ENCODE measurements at regions not wholly inside any gene's neighbourhood (a gene's known extent, or its start where the extent isn't known, plus 50 kb on each side); places are given as distances from the start of the nearest gene placed in this dataset.

GRCh38 chr11:88042647-88043046 is 132.6 kb downstream of the RAB38 start:
- Histone ChIP-seq H3K79me2 (ENCODE audit: control insufficient read depth, insufficient read depth, low read length) (no peaks in the 10 kb centered on the region), H4K20me1 (ENCODE audit: control insufficient read depth, extremely low read depth, insufficient read depth, low read length) (no peaks in the 10 kb centered on the region), H3K4me1 (ENCODE audit: control insufficient read depth, extremely low read depth, insufficient read depth, low read length) (no peaks in the 10 kb centered on the region), H3K27me3 (ENCODE audit: control insufficient read depth, insufficient read depth, low read length) (no peaks in the 10 kb centered on the region), H3K27ac (ENCODE audit: insufficient read depth, low read length) (no peak overlapping the region), H3K4me3 (replicated peaks in 1 of 4; ENCODE audit: control extremely low read depth in 1 of 4, insufficient read depth in 1 of 4, low read depth in 3 of 4, low read length in 4 of 4) (no peak overlapping the region), H3K9ac (ENCODE audit: insufficient read depth, low read length) (no peak overlapping the region), H2AFZ (ENCODE audit: low read length) (no peak overlapping the region), H3K4me2 (ENCODE audit: extremely low read depth, insufficient read depth, low read length) (no peak overlapping the region), H3K36me3 (ENCODE audit: control insufficient read depth, insufficient read depth, low read length) (no peaks in the 10 kb centered on the region), H3K9me3 (ENCODE audit: control insufficient read depth, insufficient read depth, low read depth, low read length) (no peaks in the 10 kb centered on the region)
- no peak for TF ChIP-seq EZH2 (IDR thresholded peaks at IDR 0.05; ENCODE audit: low read length, missing control alignments)
- TF ChIP-seq CTCF (conservative IDR thresholded peaks at IDR 0.05 in 1 of 2, IDR thresholded peaks at IDR 0.05 in 1 of 2; ENCODE audit: low read depth in 1 of 2, low read length in 2 of 2), result no peak
- no peak for DNase-seq (ENCODE audit: low read depth in 2 of 2)

DNA sequence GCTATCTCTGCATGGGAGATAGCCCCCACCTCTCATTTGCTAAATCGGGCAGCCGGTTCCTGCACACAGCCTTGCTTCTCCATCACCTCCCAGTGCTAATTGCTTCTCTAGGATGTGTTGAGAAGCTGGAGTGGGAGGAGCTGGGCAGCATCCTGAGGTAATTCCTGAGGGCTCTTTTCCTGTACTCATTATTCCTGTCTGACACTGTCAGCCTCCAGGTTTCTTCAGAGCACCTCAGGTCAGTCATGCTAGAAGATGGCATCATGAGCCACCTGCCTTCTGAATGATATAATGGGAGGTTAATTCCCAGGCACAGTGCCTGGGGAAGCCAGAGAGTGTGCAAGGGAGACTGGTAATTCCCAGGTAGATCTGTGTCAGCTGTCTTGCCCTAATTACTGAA is 133.0 kb downstream of the RAB38 start:
- H3K4me2 ChIP-seq (ENCODE audit: extremely low read depth, insufficient read depth, low read length), result no peak overlapping the region
- no peak overlapping the region for H2AFZ ChIP-seq (ENCODE audit: low read length)
- TF ChIP-seq CTCF (conservative IDR thresholded peaks at IDR 0.05 in 1 of 2, IDR thresholded peaks at IDR 0.05 in 1 of 2; ENCODE audit: low read depth in 1 of 2, low read length in 2 of 2) (no peak), EZH2 (IDR thresholded peaks at IDR 0.05; ENCODE audit: low read length, missing control alignments) (no peak)
- H3K79me2 ChIP-seq (ENCODE audit: control insufficient read depth, insufficient read depth, low read length), result no peaks in the 10 kb centered on the region
- no peak for DNase-seq (ENCODE audit: low read depth in 2 of 2)
- H3K9ac ChIP-seq (ENCODE audit: insufficient read depth, low read length), result no peak overlapping the region
- no peaks in the 10 kb centered on the region for H4K20me1 ChIP-seq (ENCODE audit: control insufficient read depth, extremely low read depth, insufficient read depth, low read length)
- no peaks in the 10 kb centered on the region for H3K4me1 ChIP-seq (ENCODE audit: control insufficient read depth, extremely low read depth, insufficient read depth, low read length)
- H3K36me3 ChIP-seq (ENCODE audit: control insufficient read depth, insufficient read depth, low read length), result no peaks in the 10 kb centered on the region
- H3K4me3 ChIP-seq (replicated peaks in 1 of 4; ENCODE audit: control extremely low read depth in 1 of 4, insufficient read depth in 1 of 4, low read depth in 3 of 4, low read length in 4 of 4), result no peak overlapping the region
- no peaks in the 10 kb centered on the region for H3K9me3 ChIP-seq (ENCODE audit: control insufficient read depth, insufficient read depth, low read depth, low read length)
- no peaks in the 10 kb centered on the region for H3K27me3 ChIP-seq (ENCODE audit: control insufficient read depth, insufficient read depth, low read length)
- H3K27ac ChIP-seq (ENCODE audit: insufficient read depth, low read length), result no peak overlapping the region

DNA sequence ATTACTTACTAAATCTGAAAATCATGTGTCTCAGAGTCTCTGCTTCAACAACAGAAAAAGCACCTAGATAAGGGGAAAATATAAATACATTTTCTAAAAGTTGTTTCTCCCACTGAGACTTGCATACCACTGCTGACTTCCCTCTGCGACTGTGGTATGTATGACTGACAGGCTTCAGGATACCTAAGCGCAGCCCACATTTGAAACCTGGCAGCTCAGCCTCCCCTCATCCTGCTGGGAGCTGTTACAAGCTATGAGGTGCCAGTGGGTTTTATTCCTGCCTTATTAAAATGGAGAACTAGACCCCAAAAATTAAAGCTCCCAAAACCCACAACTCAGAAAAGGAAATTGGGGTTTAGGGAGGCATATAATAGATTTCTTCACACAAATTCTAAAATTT is 133.6 kb downstream of the RAB38 start:
- H3K27ac ChIP-seq (ENCODE audit: insufficient read depth, low read length), result no peak overlapping the region
- no peak for TF ChIP-seq EZH2 (IDR thresholded peaks at IDR 0.05; ENCODE audit: low read length, missing control alignments)
- no peak for TF ChIP-seq CTCF (conservative IDR thresholded peaks at IDR 0.05 in 1 of 2, IDR thresholded peaks at IDR 0.05 in 1 of 2; ENCODE audit: low read depth in 1 of 2, low read length in 2 of 2)
- H3K4me1 ChIP-seq (ENCODE audit: control insufficient read depth, extremely low read depth, insufficient read depth, low read length), result no peaks in the 10 kb centered on the region
- H4K20me1 ChIP-seq (ENCODE audit: control insufficient read depth, extremely low read depth, insufficient read depth, low read length), result no peaks in the 10 kb centered on the region
- no peaks in the 10 kb centered on the region for H3K36me3 ChIP-seq (ENCODE audit: control insufficient read depth, insufficient read depth, low read length)
- H3K4me2 ChIP-seq (ENCODE audit: extremely low read depth, insufficient read depth, low read length), result no peak overlapping the region
- no peak overlapping the region for H3K4me3 ChIP-seq (replicated peaks in 1 of 4; ENCODE audit: control extremely low read depth in 1 of 4, insufficient read depth in 1 of 4, low read depth in 3 of 4, low read length in 4 of 4)
- no peaks in the 10 kb centered on the region for H3K79me2 ChIP-seq (ENCODE audit: control insufficient read depth, insufficient read depth, low read length)
- no peak overlapping the region for H2AFZ ChIP-seq (ENCODE audit: low read length)
- no peak overlapping the region for H3K9ac ChIP-seq (ENCODE audit: insufficient read depth, low read length)
- H3K27me3 ChIP-seq (ENCODE audit: control insufficient read depth, insufficient read depth, low read length), result no peaks in the 10 kb centered on the region
- H3K9me3 ChIP-seq (ENCODE audit: control insufficient read depth, insufficient read depth, low read depth, low read length), result no peaks in the 10 kb centered on the region
- no peak for DNase-seq (ENCODE audit: low read depth in 2 of 2)
